HG02588 (cell line): ENCODE measurements at regions not wholly inside any gene's neighbourhood (a gene's known extent, or its start where the extent isn't known, plus 50 kb on each side); places are given as distances from the start of the nearest gene placed in this dataset.
"Not testable (repeated sequence)": the region's sequence is repeated elsewhere in the genome, so short reads cannot be mapped to it uniquely, and the experiment has no call there.

ENCODE experiments used
- ATAC-seq: cut with Tn5 transposase; IDR thresholded peaks from one replicate; pipeline ENCODE4 v1.9.1; 2021; ENCODE audit warnings: mild to moderate bottlenecking, moderate library complexity; ENCODE audit not compliant: unreplicated experiment

DNA sequence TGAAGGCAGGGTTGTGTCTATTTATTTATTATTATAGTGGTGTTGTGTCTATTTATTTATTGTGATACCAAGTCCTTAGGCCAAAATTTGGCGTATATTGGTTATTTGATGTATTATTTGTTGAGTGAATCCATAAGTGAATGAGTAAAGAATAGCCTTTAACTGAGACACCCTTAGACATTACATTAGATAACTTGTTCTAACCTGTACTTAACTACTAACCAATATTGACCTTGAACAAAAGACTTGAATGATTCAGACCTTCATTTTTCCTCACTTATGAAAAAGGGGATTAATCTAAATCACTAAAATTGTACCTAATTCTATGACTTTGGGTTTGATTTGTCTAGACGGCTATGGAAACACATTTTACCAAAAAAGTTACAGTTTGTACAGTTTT lies 370.5 kb downstream of the JRKL start:
- ATAC-seq, result no peak

DNA sequence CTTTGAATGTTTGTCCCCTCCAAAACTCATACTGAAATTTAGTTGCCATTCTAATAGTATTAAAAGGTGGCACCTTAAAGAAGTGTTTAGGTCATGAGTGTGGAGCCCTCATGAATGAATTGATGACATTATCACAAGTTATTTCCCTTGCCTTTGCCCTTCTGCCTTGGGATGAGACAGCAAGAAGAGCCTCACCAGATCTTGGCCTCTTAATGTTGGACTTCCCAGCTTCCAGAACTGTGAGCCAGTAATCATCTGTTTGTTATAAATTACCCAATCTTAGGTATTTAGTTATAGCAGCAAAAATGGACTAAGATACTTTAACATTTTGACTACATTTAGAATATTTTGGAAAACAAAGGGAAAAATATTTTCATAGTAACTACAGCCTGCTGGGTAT lies 371.0 kb downstream of the JRKL start:
- ATAC-seq, result no peak

DNA sequence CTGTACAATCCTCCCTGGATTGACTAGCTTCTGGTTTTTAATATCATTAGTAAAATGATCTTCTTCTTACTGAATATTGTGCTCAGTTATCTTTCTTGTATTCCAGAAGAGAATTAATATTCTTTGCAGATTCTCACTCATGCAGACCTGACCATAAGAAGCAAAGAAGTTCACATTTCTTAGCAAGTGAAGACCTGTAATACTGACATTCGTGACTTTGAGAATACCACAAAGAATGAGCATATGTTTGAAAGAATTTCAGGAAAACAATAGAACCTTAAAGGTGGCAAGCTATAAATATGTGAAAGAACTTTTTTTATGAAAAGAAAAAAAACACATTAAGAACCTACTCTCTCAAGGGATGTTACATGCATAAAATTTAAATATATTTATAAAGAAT lies 371.6 kb downstream of the JRKL start:
- ATAC-seq, result no peak

DNA sequence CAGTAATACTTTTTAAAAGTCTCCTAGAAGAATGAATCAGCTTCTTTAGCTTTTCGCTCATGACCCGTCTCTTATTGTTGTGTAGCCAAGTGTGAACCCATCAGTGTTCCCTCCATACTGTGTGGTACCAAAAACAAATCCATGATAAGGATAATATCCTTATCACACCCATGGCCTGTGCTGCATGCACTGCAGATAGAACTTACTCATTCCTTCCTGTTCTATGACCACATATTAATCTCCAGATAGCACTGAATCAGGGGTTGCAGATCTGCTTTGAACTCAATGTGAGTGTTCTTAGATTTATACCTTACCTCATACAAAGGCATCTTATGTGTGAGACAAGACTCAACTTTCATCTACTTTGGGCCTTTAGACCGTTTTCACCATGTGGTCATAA lies 373.4 kb downstream of the JRKL start:
- ATAC-seq, result no peak

DNA sequence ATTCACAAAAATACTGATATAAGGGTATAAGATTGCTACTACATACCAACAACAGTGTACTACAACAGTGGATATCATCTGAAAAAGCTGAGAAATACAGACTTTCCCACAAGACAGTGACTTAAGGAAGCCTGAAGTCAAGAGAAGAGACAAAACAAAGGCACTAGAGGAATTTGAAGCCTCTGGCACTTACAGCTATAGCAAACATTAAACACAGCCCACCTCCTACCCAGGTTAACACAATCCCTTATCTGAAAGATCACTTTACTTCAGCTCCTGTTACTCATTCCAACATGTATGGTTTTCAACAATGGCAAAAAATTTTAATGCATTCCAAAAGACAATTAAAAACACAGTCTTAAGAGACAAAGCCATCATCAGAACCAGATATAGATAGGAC lies 388.5 kb downstream of the JRKL start:
- ATAC-seq, result no peak

DNA sequence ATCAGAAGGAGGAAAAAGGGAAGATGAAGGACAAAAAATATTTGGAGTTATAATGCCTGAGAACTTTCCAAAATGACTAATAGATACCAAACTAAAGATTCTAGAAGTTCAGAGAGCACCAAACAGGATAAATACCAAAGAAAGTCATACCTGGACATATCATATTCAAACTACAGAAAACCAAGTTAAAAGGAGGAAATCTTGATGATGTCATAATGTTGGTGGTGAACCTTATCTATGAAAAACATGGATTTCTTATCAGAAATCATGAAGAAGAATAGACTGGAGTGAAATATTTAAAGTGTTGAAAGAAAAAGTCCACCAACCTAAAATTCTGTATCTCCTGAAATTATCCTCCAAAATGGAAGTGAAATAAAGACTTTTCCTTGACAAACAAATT lies 389.2 kb downstream of the JRKL start:
- no peak for ATAC-seq

DNA sequence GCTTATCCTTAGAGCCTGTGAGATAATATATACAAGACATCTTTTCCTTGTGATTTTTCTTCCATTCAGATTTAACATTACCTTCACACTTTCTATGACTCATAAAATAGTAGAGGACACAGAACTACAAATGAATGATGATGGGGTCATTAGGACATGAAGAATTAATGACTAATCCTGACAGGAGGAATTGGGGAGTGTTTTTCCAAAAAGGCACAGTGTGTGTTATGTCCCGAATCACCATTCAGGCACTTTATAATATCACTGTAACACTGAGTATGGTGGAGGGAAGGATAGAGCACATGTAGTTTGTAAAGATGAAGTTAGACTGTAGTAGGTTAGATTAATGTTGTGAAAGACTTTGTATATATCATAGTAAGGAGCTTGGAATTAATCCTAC lies 391.3 kb downstream of the JRKL start:
- no peak for ATAC-seq

DNA sequence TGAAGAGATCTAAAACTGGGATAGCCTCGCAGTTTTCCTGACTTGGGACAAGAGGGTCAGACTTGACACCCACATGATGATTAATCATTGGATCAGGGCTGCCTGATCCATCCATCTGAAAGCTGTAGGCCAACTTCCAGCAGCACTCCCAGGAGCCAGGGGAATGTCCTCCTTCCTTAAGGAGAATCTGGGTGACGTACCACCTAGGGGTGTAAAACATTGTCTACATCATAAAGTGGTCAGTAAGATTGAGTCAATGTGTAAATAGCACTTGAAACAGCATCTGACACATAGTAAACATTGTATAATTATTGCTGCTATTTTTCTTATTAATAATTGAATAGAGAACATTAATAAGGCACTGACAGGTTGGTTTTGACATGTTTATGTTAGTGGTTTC lies 392.8 kb downstream of the JRKL start:
- no peak for ATAC-seq

DNA sequence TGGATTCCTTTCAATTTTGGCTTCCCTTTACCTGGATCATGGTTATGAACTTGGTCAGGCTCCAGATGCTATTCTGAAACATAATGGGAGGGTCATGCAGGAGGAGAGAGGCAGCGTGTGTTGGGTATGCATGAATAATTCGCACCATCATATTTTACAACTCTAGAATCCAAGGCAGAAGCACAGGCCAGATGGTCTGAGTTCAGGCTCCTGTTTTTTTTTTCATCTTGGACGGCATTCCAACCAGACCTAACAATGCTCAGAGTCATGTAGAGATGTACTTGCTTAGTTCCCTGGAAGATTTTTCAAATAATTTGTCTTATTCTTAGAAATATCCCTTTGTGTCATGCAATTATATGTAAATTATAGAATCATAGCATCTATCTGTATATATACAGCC lies 393.5 kb downstream of the JRKL start:
- ATAC-seq, result no peak

DNA sequence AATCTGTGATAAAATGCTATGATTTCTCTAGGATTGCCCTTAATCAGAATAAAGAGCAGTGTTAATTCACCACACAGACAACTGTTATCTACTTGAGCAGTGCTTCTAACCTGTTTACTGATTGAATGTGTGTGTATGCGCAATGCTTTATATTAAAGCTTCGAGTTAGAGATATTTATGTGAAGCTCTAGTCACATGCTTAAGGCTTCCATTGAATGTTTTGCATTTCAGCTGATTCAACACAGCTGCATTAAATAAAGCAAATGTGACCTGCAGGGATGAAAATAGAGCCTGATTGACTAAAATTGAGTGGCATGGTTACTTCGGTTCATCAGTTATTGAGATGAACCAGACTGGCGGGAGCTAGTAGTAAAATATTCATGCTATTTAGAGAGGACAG lies 395.3 kb downstream of the JRKL start:
- no peak for ATAC-seq

DNA sequence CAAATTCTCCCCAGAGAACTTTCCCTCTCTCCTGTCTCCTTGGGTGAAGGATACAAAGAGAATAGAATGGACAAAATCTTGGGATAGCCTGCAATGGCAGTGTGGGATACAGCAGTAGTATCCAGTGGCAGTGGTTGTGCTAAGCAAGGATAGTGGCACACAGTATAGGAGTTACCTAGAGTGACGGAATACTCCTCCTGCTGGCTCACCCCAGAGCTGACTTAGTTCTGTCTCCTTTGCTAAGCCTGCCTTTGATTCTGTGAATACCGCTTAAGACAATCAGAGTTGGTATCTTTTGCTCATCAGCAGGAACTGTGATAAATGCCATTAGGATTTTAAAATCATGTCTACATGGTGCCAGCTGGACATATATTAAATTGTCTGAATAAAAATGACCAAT lies 404.3 kb downstream of the JRKL start:
- ATAC-seq, result no peak

DNA sequence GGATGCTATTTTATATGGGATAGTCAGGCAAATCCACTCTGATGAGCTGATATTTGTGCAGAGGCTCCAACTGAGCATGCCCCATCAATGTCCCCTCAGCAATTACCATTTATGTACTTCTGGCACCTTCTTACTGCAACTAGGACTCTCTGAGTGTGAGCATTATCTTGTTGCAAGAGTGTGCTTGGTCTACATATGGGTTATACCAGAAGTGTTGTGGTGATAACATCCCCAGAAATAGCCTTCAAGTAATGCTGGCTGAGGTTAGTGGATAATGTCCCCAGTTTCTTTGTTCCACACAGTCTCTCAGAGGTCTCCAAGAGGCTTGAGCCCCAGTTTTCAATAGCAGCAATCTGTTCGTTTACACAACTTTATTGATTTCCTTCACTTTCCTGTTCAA lies 408.6 kb downstream of the JRKL start:
- no peak for ATAC-seq

DNA sequence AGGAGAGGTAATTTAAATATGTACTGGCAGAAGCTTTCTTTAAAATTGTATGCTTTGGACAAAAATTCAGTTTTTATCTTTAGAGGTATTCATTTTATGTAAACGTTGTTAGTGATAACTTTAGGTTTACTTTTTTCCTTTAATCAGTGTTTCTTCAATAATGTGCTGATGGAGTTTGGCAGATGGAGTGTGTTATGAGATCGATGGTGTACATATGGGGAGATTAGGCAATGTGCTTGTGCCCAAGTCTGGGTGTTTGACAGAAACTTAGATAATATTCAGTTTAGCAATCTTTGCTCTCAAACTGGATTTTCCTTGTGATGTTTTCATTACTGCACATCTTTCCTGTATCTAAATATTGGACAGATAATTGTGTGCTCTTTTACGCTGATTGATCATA lies 425.4 kb downstream of the JRKL start:
- ATAC-seq, result no peak

DNA sequence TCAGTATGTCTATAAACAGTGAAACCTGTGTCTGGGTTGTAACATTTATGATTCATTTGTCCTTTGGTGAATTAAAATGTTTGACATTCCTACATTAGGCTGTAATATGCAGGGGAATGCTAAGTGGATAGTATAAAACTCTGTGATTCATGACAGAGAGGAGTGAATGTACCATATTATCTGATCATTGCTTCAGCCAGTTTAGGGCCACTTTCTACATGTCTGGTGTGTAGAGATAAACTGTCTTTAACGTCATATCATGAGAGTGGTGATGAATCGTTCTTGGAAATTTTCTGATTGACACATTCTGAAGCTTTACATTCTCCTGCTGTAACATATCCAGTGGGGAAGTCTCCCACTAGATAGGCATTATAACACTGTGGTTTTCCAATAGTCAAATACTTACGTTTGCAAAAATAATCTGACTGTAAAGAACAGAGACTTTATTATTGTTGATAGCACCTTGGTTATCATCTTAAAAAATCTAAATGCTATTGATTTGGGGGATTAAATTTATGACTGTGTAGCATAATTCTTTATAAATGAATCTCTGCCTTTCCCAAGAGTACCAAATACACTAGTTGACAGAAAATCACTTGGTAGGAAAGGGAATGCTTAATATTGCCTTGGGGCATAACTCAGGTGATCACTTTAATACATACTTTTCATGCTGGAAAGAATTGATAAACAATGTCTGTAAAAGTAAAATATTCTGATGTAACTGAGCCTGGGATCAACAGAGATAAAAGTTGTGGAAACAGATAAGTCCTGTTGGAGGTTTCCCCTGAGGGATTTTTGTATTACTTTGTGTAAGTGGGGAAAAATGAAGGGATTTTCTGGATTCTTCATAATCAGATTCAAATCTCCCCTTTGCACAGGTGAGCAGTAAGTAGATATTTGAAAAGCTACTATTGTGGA lies 427.9 kb downstream of the JRKL start:
- no peak for ATAC-seq

DNA sequence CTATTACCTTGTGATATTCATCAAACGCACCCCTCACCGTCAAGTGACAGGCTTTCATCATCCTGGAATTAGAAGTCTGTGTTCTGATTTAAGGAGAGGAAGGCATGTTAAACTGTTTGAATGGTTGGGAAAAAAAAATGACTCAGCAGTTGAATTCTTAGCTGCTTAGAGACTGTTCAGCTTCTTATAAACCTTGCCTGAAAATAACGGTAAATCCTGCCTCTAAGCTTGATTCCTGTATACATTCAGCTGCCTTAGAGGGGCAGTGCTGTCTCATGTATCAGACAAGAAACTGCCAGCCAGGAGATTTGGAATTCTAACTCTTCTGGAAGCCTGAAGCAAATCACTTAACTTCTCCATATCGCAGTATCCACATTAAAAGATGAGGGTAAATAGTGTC lies 437.4 kb downstream of the JRKL start:
- ATAC-seq, result no peak

DNA sequence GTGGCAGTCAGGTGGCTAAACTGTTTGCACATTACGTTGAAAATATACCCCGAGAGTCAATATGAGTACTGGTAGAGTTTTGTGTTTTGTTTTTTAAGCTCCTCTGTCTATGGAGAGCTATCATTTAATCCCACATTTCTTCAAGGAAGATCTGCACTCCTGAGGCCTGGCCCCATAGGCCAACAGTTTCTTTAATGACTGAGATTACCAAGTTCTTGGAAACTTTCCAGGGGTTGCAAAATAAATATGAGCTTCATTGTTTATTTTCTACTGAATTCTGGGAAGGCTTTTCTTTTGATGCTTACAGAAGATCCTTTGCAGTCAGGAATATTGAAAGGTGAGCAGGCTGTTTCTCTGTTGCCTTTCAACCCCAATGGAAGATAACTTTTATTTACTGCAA lies 452.0 kb downstream of the JRKL start:
- no peak for ATAC-seq

DNA sequence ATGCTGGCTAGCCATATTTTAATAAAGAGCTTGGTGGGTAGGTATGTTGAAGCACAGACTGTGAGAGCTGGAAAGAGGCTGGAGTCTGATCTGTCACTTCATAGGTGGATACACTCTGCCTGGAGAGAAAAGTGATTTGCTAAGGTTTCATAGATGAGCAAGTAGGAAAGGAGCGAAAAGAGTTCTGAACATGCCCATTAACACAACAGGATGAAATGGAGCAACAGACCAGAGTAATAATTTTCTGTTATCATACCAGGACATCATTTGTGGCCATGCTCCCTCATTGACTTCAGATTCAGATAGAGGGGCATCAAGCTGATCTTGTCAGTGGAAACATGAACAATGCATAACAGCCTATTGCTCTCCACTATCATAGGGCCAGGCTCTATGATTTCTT lies 452.9 kb downstream of the JRKL start:
- no peak for ATAC-seq

DNA sequence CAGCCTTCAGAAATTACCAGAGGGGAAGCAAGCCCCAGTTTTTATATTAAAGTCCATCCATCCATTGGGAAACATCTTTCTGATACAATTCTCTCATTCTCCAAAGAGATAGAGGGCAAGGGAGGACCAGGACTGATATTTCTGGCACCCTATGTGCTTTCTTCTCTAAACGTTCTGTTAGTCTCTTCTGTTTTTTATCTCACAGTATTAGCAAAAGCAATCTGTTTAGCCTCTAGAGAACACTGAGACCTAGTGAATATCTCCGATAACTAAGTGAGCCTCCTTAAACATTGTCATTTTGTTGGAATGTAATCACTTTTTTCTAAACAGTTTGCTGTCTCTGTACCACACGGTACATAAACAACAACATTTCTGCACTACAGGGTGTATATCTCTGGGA lies 464.6 kb downstream of the JRKL start:
- no peak for ATAC-seq

DNA sequence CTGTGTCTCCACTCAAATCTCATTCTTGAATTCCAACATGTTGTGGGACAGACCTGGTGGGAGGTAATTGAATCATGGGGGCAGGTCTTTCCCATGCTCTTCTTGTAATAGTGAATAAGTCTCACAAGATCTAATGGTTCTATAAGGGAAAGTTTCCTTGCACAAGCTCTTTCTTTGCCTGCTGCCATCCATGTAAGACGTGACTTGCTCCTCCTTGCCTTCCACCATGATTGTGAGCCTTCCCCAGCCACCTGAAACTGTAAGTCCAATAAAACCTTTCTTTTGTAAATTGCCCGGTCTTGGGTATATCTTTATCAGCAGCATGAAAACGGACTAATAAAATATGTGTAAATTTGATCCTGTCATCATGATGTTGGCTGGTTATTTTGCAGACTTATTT lies 471.9 kb downstream of the JRKL start:
- ATAC-seq, result not testable (repeated sequence)

DNA sequence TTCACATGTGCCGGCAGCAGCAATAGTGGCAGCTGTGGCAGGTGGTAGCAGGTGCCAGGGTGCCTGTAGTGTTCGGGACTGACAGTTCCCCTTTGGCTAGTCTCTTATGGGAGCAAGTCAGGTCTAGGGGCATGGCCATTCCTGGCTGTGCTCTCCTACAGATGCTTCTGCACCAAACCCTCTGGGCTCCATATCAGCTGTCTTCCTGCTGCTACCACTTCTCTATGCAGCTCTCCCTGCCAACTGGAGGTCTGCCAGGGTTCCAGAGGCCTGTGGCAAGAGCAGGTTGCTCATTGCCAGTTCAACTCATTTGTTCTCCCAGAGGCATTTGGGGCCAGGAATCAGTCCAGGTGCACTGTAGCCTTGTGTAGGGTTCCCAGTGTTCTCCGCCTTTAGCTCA lies 473.7 kb downstream of the JRKL start:
- ATAC-seq, result no peak

DNA sequence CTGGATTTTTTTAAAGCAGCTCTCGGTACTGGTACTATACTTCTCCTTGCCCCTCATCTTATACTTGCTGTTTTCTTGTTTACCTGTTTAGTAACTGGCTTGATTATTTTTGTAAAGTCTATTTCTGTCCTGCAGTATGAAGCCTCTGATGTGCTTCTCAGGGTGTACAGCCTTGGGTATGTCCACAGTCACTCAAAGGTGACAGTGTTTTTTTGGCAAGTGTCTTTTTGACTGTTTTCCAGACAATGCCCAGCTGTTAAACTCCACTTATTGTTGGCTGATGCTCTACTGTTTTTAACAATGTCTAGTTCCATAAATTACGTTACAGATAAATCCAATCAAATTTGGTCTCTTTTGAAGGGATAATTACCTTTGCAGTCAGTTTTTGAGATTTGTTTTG lies 475.2 kb downstream of the JRKL start:
- ATAC-seq, result no peak

DNA sequence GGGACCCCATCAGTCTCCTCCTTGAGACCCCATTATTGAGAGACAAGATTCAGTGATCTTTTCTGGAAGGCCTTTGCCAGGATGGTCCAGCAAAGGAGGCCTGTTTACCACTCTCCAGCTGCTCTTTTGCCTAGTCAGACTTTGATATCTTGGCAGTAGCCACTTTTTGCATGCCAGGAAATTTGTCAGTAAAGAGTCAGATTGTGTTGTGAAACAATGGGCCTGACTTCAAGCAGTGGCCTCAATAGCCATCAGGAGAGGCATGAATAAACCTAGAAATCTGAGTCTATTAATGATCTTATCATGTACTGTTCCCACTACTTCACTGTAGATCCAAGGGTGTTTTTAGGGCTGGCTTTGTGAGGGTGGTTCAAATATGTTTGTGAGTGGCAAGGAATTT lies 479.4 kb downstream of the JRKL start:
- ATAC-seq, result no peak

DNA sequence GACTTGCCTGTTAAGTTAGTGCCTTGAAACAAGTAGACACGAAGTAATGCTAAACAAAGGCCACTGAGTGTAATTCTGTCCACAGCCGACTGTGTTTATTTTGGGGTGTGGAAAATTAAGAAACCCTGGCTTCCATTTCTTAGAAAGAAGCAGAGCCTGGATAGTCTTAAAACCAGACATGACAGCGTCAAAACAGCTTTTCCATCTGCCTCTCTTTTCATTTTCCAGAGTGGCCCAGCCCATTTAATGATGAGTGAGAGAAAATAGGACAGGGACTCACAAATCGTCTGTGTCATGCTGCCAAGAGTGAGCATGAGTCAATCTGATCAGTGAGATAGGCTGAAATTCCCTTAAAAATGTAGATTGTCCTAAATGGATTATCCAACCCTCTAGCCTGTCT lies 485.9 kb downstream of the JRKL start:
- ATAC-seq, result no peak
